Loucy (cell line): ENCODE measurements at regions not wholly inside any gene's neighbourhood (a gene's known extent, or its start where the extent isn't known, plus 50 kb on each side); places are given as distances from the start of the nearest gene placed in this dataset.

ENCODE experiments used
- H2AFZ ChIP-seq: fragments of 200-600 bp; sonication (generic); 2 replicates; pipeline ENCODE4 v1.6.0; 2016; ENCODE audit warnings: antibody characterized with exemption, mild to moderate bottlenecking, low read length, moderate library complexity
- H3F3A ChIP-seq: fragments of 200-600 bp; 2 replicates; pipeline ENCODE4 v1.6.0; 2016; ENCODE audit warnings: antibody characterized with exemption, low read depth, mild to moderate bottlenecking
- H3K27me3 ChIP-seq: fragments of 200-600 bp; sonication (generic); 2 replicates; pipeline ENCODE4 v1.6.1; 2014; ENCODE audit warnings: low read length, mild to moderate bottlenecking; ENCODE audit not compliant: insufficient read depth, poor library complexity, severe bottlenecking
- H3K36me3 ChIP-seq: fragments of 200-600 bp; sonication (generic); 2 replicates; pipeline ENCODE4 v1.6.1; 2016; ENCODE audit warnings: low read length; ENCODE audit not compliant: insufficient read depth
- H3K4me1 ChIP-seq: fragments of 200-600 bp; sonication (generic); 2 replicates; pipeline ENCODE4 v1.5.1; 2014; ENCODE audit warnings: low read length, mild to moderate bottlenecking; ENCODE audit not compliant: insufficient read depth, poor library complexity, severe bottlenecking
- H3K4me2 ChIP-seq: fragments of 200-600 bp; sonication (generic); 2 replicates; pipeline ENCODE4 v1.6.0; 2014; ENCODE audit warnings: antibody characterized with exemption, low read length, low read depth, mild to moderate bottlenecking; ENCODE audit not compliant: poor library complexity, severe bottlenecking
- H3K4me3 ChIP-seq: fragments of 200-600 bp; sonication (generic); 2 replicates; pipeline ENCODE4 v1.5.1; 2014; ENCODE audit warnings: low read length, mild to moderate bottlenecking, mixed read lengths; ENCODE audit not compliant: poor library complexity, severe bottlenecking
- H3K79me2 ChIP-seq: fragments of 200-600 bp; sonication (generic); 2 replicates; pipeline ENCODE4 v1.6.1; 2014; ENCODE audit warnings: low read length; ENCODE audit not compliant: insufficient read depth
- H3K9ac ChIP-seq: fragments of 200-600 bp; sonication (generic); 2 replicates; pipeline ENCODE4 v1.6.0; 2014; ENCODE audit warnings: mild to moderate bottlenecking, low read depth, low read length, moderate library complexity; ENCODE audit not compliant: poor library complexity, severe bottlenecking
- H3K9me2 ChIP-seq: fragments of 200-600 bp; sonication (generic); replicated peaks from 2 replicates; pipeline ENCODE4 v1.6.1; 2016; ENCODE audit warnings: low read depth, low read length, mixed read lengths
- H3K9me3 ChIP-seq: fragments of 200-600 bp; sonication (generic); 2 replicates; pipeline ENCODE4 v1.6.1; 2014; ENCODE audit warnings: mild to moderate bottlenecking, antibody characterized with exemption, low read length, low read depth; ENCODE audit not compliant: insufficient read depth
- H4K20me1 ChIP-seq: fragments of 200-600 bp; sonication (generic); 2 replicates; pipeline ENCODE4 v1.6.0; 2014; ENCODE audit warnings: antibody characterized with exemption, low read length, mild to moderate bottlenecking; ENCODE audit not compliant: insufficient read depth, poor library complexity, severe bottlenecking
- EZH2phosphoT487 ChIP-seq: fragments of 200-600 bp; IDR thresholded peaks from 2 replicates; pipeline ENCODE4 v1.6.1; 2018; ENCODE audit warnings: antibody characterized with exemption, mild to moderate bottlenecking, moderate library complexity, borderline replicate concordance
- TF ChIP-seq, protein P1 (sequence below): fragments of 200-600 bp; sonication (generic); conservative IDR thresholded peaks from 2 replicates; pipeline ENCODE4 v1.5.1; 2014; ENCODE audit warnings: mild to moderate bottlenecking, antibody characterized with exemption, low read length

DNA sequence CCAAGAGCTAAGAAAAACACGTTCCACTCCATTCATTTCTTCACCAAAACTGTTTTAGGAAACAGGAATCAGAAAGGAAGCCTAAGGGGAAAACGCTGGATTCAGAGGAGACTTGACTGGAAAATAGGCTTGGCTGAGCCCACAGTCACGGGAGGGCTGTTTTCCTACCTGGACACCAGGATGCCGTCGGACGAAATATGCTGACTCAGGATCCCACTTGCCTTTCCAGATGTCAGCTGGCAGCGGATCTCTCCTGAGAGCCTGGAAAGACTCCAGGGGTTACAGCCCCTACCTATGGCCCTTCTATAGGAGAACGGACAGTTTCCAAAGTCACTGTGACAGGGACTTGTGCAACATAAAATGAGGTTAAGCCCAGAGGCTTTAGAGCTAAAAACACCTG, 245.1 kb downstream of the C16orf95 start:
- Histone ChIP-seq H3K4me2 (no peak overlapping the region), H3K4me3 (no peak overlapping the region)

DNA sequence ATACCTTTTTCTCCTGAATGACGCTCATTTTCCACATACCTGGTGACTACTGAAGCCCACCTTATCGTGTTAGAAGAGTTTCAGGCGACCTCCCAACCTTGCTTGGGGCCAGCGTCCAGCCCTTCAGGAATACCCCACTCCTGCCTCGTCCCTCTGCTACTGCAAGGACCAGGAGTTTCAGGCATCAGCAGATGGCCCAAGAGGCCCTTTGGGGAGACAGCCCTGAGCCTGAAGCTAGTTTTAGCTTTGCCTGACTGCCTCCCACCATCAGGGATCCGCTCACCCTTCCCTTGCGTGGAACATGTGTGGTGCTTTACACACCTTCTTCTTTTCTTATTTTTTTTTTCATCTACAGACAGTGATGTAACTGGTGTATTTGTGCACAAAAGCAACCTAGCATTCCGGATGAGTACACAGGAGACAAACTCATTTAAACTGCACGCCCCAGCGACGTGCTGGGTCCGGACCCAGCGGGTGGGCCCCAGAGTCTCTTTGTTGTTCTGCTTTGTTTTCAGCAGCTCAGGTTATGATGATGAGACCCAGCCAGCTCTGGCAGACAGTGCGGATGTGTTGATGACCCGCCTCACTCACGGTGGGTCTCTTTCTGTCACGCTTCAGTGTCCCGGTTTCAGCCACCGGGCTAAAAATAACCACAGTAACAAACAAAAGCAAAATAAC, 242.4 kb downstream of the C16orf95 start:
- Histone ChIP-seq H2AFZ (no peak overlapping the region), H4K20me1 (no peaks in the 10 kb centered on the region), H3K27me3 (no peaks in the 10 kb centered on the region), H3F3A (no peaks in the 10 kb centered on the region), H3K36me3 (no peaks in the 10 kb centered on the region), H3K9me2 (no peaks in the 10 kb centered on the region), H3K9ac (no peak overlapping the region), H3K79me2 (no peaks in the 10 kb centered on the region), H3K4me1 (no peaks in the 10 kb centered on the region), H3K9me3 (no peaks in the 10 kb centered on the region), H3K4me2 (no peak overlapping the region), H3K4me3 (no peak overlapping the region)
- no peak for TF ChIP-seq EZH2phosphoT487
- TF ChIP-seq, protein P1, sequence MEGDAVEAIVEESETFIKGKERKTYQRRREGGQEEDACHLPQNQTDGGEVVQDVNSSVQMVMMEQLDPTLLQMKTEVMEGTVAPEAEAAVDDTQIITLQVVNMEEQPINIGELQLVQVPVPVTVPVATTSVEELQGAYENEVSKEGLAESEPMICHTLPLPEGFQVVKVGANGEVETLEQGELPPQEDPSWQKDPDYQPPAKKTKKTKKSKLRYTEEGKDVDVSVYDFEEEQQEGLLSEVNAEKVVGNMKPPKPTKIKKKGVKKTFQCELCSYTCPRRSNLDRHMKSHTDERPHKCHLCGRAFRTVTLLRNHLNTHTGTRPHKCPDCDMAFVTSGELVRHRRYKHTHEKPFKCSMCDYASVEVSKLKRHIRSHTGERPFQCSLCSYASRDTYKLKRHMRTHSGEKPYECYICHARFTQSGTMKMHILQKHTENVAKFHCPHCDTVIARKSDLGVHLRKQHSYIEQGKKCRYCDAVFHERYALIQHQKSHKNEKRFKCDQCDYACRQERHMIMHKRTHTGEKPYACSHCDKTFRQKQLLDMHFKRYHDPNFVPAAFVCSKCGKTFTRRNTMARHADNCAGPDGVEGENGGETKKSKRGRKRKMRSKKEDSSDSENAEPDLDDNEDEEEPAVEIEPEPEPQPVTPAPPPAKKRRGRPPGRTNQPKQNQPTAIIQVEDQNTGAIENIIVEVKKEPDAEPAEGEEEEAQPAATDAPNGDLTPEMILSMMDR, result no peak

More for the DNA sequence above, 245.1 kb downstream of the C16orf95 start:
- H2AFZ ChIP-seq, result no peak overlapping the region
- no peaks in the 10 kb centered on the region for H3K4me1 ChIP-seq
- H4K20me1 ChIP-seq, result no peaks in the 10 kb centered on the region
- no peaks in the 10 kb centered on the region for H3F3A ChIP-seq
- no peaks in the 10 kb centered on the region for H3K9me3 ChIP-seq
- no peaks in the 10 kb centered on the region for H3K9me2 ChIP-seq
- TF ChIP-seq EZH2phosphoT487, result no peak
- TF ChIP-seq, protein P1, result no peak
- H3K27me3 ChIP-seq, result no peaks in the 10 kb centered on the region
- no peaks in the 10 kb centered on the region for H3K79me2 ChIP-seq
- H3K36me3 ChIP-seq, result no peaks in the 10 kb centered on the region
- H3K9ac ChIP-seq, result no peak overlapping the region

DNA sequence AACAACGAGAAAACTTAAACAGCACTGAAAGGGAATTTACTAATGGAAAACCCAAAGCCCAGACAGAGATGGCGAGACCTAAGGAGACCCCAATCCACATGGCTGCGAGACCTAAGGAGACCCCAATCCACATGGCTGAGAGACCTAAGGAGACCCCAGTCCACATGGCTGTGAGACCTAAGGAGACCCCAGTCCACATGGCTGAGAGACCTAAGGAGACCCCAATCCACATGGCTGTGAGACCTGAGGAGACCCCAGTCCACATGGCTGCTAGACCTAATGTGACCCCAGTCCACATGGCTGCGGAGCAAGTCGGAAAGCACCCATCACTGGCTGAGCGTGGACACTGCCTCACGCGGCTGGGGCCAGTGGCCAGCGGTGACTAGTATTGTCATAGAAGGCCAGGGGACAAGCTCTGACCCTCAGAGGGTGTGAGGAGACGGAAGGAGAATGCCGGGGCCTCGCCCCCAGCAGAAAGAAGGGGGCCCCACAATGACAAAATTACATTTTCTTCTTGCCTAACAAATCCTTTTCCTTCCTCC, 241.8 kb downstream of the C16orf95 start:
- Histone ChIP-seq H3K4me1 (no peaks in the 10 kb centered on the region), H3K36me3 (no peaks in the 10 kb centered on the region), H3F3A (no peaks in the 10 kb centered on the region), H3K9ac (no peak overlapping the region), H3K9me2 (no peaks in the 10 kb centered on the region), H3K4me2 (no peak overlapping the region), H3K9me3 (peaks cover 4% of the 10 kb centered on the region), H4K20me1 (no peaks in the 10 kb centered on the region), H3K4me3 (no peak overlapping the region), H2AFZ (no peak overlapping the region), H3K27me3 (no peaks in the 10 kb centered on the region), H3K79me2 (no peaks in the 10 kb centered on the region)
- TF ChIP-seq, protein P1, result no peak
- TF ChIP-seq EZH2phosphoT487, result no peak
